Osteoblast (primary cell): ENCODE measurements at regions not wholly inside any gene's neighbourhood (a gene's known extent, or its start where the extent isn't known, plus 50 kb on each side); places are given as distances from the start of the nearest gene placed in this dataset.
A peak's percentile ranks its signal among the peaks of the same experiment; 100 is the strongest.

Experiments
- DNase-seq: peaks from one replicate; pipeline ENCODE4 v3.0.0; 2011; ENCODE audit warnings: low spot score, mixed read lengths; ENCODE audit not compliant: insufficient read length; ENCODE audit errors: missing footprints
- H2AFZ ChIP-seq: 2 replicates; pipeline ENCODE4 v1.6.0; 2011; ENCODE audit warnings: mild to moderate bottlenecking, low read length
- H3K27ac ChIP-seq: 2 replicates; pipeline ENCODE4 v1.5.1; 2011; ENCODE audit warnings: mild to moderate bottlenecking, low read depth, low read length, moderate library complexity
- H3K27me3 ChIP-seq: 2 replicates; pipeline ENCODE4 v1.6.0; 2012; ENCODE audit warnings: mild to moderate bottlenecking, control low read depth, inconsistent platforms, low read length, moderate library complexity; ENCODE audit not compliant: insufficient read depth
- H3K36me3 ChIP-seq: 2 replicates; pipeline ENCODE4 v1.5.1; 2011; ENCODE audit warnings: mild to moderate bottlenecking, low read length, control low read depth, moderate library complexity; ENCODE audit not compliant: insufficient read depth
- H3K4me1 ChIP-seq: 2 replicates; pipeline ENCODE4 v1.5.1; 2011; ENCODE audit warnings: mild to moderate bottlenecking, low read length, control low read depth, moderate library complexity; ENCODE audit not compliant: insufficient read depth
- H3K4me2 ChIP-seq: 2 replicates; pipeline ENCODE4 v1.6.0; 2011; ENCODE audit warnings: mild to moderate bottlenecking, low read length; ENCODE audit not compliant: insufficient read depth
- H3K4me3 ChIP-seq: fragments of 200-600 bp; sonication (generic); 3 replicates; pipeline ENCODE4 v1.5.1; 2012; ENCODE audit warnings: mild to moderate bottlenecking, low read length, inconsistent platforms; ENCODE audit not compliant: insufficient read depth
- H3K79me2 ChIP-seq: 2 replicates; pipeline ENCODE4 v1.6.0; 2012; ENCODE audit warnings: mild to moderate bottlenecking, low read length, control low read depth, inconsistent platforms; ENCODE audit not compliant: insufficient read depth
- H3K9me3 ChIP-seq: 2 replicates; pipeline ENCODE4 v1.5.1; 2011; ENCODE audit warnings: low read depth, low read length, control low read depth
- H4K20me1 ChIP-seq: 2 replicates; pipeline ENCODE4 v1.6.0; 2012; ENCODE audit warnings: mild to moderate bottlenecking, low read length, control low read depth; ENCODE audit not compliant: insufficient read depth
- TF ChIP-seq, protein P1 (sequence below): IDR thresholded peaks from 2 replicates; pipeline ENCODE4 v1.5.1; 2011; ENCODE audit warnings: mild to moderate bottlenecking, low read depth, low read length, moderate library complexity; ENCODE audit errors: extremely low read depth

DNA sequence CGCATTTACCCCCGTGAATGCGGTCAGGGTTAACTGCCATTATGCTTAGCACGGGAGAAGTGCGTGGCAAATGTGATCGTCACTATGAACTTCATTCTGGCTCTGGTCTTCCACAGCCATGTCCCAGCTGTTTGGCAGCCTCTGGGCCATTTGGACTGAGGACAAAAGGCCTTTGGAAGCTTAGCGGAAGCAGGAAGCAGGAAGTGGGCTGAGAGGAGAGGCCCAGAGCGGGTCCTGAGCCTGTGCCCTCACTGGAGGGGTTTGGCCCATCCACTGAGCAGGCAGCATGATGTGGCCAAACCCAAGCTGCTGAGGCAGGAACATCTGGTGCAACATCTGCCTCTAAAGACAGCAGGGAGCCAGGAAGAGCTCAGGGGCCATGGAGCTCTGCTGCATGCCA lies 345.9 kb downstream of the C16orf95 start:
- no peak overlapping the region for H2AFZ ChIP-seq
- peak; percentile 72 for DNase-seq

DNA sequence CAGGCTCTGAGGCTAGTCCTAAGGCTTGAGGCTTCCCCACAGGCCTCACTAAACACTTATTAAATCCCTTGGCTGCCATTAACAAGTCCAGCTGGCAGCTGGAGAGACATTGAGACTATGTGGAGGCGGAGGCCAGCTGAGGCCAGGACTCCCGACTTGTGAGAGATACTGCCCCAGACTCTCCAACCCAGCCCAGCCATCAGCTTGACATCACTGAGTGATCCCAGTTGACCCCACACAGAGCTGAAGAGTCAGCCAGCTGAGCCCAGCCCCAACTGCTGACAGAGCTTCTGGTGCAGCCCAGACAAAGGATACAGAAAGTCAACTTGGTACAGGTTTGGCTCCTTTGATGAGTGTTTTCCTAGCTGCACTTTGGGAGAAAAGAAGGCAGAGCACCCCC lies 343.1 kb downstream of the C16orf95 start:
- H4K20me1 ChIP-seq: no peaks in the 10 kb centered on the region
- TF ChIP-seq, protein P1, sequence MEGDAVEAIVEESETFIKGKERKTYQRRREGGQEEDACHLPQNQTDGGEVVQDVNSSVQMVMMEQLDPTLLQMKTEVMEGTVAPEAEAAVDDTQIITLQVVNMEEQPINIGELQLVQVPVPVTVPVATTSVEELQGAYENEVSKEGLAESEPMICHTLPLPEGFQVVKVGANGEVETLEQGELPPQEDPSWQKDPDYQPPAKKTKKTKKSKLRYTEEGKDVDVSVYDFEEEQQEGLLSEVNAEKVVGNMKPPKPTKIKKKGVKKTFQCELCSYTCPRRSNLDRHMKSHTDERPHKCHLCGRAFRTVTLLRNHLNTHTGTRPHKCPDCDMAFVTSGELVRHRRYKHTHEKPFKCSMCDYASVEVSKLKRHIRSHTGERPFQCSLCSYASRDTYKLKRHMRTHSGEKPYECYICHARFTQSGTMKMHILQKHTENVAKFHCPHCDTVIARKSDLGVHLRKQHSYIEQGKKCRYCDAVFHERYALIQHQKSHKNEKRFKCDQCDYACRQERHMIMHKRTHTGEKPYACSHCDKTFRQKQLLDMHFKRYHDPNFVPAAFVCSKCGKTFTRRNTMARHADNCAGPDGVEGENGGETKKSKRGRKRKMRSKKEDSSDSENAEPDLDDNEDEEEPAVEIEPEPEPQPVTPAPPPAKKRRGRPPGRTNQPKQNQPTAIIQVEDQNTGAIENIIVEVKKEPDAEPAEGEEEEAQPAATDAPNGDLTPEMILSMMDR: no peak
- H3K4me2 ChIP-seq: no peak overlapping the region

More for the DNA sequence above, 345.9 kb downstream of the C16orf95 start:
- peaks cover 2% of the 10 kb centered on the region for H3K9me3 ChIP-seq
- H3K4me2 ChIP-seq: no peak overlapping the region
- H3K4me1 ChIP-seq: peaks cover 10% of the 10 kb centered on the region
- peaks cover 5% of the 10 kb centered on the region for H3K27me3 ChIP-seq
- H3K27ac ChIP-seq: no peak overlapping the region
- no peaks in the 10 kb centered on the region for H3K79me2 ChIP-seq
- TF ChIP-seq, protein P1: no peak
- no peaks in the 10 kb centered on the region for H3K36me3 ChIP-seq
- no peak overlapping the region for H3K4me3 ChIP-seq
- H4K20me1 ChIP-seq: no peaks in the 10 kb centered on the region

GRCh38 chr16:86975445-86975844 lies 341.7 kb downstream of the C16orf95 start:
- peaks cover 2% of the 10 kb centered on the region for H3K9me3 ChIP-seq
- no peak overlapping the region for H3K27ac ChIP-seq
- no peak overlapping the region for H2AFZ ChIP-seq
- no peak overlapping the region for H3K4me3 ChIP-seq
- H3K4me2 ChIP-seq: no peak overlapping the region
- H4K20me1 ChIP-seq: no peaks in the 10 kb centered on the region
- no peaks in the 10 kb centered on the region for H3K36me3 ChIP-seq
- peaks cover 10% of the 10 kb centered on the region for H3K4me1 ChIP-seq
- H3K79me2 ChIP-seq: no peaks in the 10 kb centered on the region
- DNase-seq: peak; percentile 95
- TF ChIP-seq, protein P1: no peak
- H3K27me3 ChIP-seq: no peaks in the 10 kb centered on the region

More for the DNA sequence above, 343.1 kb downstream of the C16orf95 start:
- H3K36me3 ChIP-seq: no peaks in the 10 kb centered on the region
- peak; percentile 31 for DNase-seq
- H3K9me3 ChIP-seq: peaks cover 2% of the 10 kb centered on the region
- no peak overlapping the region for H3K27ac ChIP-seq
- H2AFZ ChIP-seq: no peak overlapping the region
- no peaks in the 10 kb centered on the region for H3K79me2 ChIP-seq
- no peak overlapping the region for H3K4me3 ChIP-seq
- no peaks in the 10 kb centered on the region for H3K27me3 ChIP-seq
- peaks cover 10% of the 10 kb centered on the region for H3K4me1 ChIP-seq

DNA sequence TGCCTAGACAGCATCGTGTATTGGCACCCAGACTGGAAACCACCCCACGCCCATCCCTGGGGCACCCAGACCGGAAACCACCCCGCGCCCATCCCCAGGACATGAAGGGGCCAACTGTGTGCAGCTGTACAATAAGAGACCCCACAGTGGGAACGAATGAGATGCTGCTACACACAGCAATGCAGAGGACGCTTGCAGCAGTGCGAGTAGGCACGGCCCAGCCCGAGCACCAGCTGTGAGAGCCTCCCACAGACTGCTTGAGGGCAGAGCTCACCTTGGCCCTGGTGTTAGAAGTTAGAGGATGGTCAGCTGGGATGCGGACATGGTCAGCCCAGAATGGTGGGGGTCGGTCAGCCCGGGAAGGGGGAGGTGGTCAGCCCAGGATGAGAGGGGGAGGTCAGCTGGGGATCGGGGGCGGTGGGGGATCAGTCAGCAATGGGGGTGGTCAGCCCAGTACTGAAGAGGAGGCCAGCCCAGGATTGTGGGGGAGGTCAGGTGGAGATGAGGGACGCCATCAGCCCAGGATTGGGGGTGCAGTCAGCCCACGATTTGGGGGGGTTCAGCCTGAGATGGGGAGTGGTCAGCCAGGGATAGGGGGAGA lies 340.0 kb downstream of the C16orf95 start:
- H3K4me1 ChIP-seq: peaks cover 10% of the 10 kb centered on the region
- no peak overlapping the region for H3K27ac ChIP-seq
- H3K79me2 ChIP-seq: no peaks in the 10 kb centered on the region
- H3K9me3 ChIP-seq: peaks cover 2% of the 10 kb centered on the region
- DNase-seq: peak; percentile 47
- TF ChIP-seq, protein P1: no peak
- no peak overlapping the region for H3K4me2 ChIP-seq
- no peaks in the 10 kb centered on the region for H3K27me3 ChIP-seq
- H2AFZ ChIP-seq: no peak overlapping the region
- H3K4me3 ChIP-seq: no peak overlapping the region
- no peaks in the 10 kb centered on the region for H4K20me1 ChIP-seq
- no peaks in the 10 kb centered on the region for H3K36me3 ChIP-seq
